HFFc6 (cell line): ENCODE measurements at regions not wholly inside any gene's neighbourhood (a gene's known extent, or its start where the extent isn't known, plus 50 kb on each side); places are given as distances from the start of the nearest gene placed in this dataset.

Experiments used
- DNase-seq: peaks from one replicate; pipeline ENCODE4 v3.0.0-alpha.2; 2018
- H3K27ac Mint-ChIP-seq: 2 replicates; pipeline ENCODE4 v1.8.0; 2020; ENCODE audit warnings: mild to moderate bottlenecking, mixed read lengths
- H3K27me3 Mint-ChIP-seq: 2 replicates; pipeline ENCODE4 v1.8.0; 2021; ENCODE audit warnings: mild to moderate bottlenecking, moderate library complexity, mixed read lengths; ENCODE audit not compliant: insufficient read depth
- H3K36me3 Mint-ChIP-seq: 2 replicates; pipeline ENCODE4 v1.8.0; 2021; ENCODE audit warnings: low read depth, mixed read lengths
- H3K4me1 Mint-ChIP-seq: 2 replicates; pipeline ENCODE4 v1.8.0; 2020; ENCODE audit warnings: low read depth, mixed read lengths
- H3K4me3 Mint-ChIP-seq: 2 replicates; pipeline ENCODE4 v1.8.0; 2020; ENCODE audit warnings: mild to moderate bottlenecking, moderate library complexity, mixed read lengths
- H3K9me3 Mint-ChIP-seq: 2 replicates; pipeline ENCODE4 v1.8.0; 2020; ENCODE audit warnings: mild to moderate bottlenecking, mixed read lengths
- TF ChIP-seq, protein P1 (sequence below): fragments of 200-600 bp; sonication (generic); IDR thresholded peaks from 2 replicates; pipeline ENCODE4 v1.5.0; 2021; ENCODE audit warnings: antibody characterized with exemption, mild to moderate bottlenecking

DNA sequence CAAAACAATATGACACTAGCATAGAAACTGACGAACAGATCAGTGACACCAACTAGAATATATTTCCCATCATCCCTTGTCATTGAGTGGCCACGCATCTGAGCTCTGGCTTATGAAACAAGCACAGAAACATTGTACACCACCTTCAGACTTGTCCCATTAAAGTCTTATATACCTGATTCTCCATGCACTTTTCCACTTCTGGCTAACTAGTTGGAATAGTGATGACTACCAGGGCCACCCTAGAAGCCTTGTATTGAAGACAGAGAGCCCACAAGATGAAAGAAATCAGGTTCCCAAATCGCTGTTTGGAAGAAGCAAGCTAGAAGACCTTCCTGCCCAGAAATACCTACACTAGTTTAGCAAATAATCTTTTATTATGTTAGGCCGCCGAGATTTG lies 99.7 kb upstream of the PPM1H start:
- H3K4me1 Mint-ChIP-seq, result peaks cover 10% of the 10 kb centered on the region
- no peak overlapping the region for H3K4me3 Mint-ChIP-seq
- no peaks in the 10 kb centered on the region for H3K9me3 Mint-ChIP-seq
- H3K27ac Mint-ChIP-seq, result no peak overlapping the region
- no peak for DNase-seq
- H3K27me3 Mint-ChIP-seq, result peaks cover 9% of the 10 kb centered on the region
- TF ChIP-seq, protein P1, sequence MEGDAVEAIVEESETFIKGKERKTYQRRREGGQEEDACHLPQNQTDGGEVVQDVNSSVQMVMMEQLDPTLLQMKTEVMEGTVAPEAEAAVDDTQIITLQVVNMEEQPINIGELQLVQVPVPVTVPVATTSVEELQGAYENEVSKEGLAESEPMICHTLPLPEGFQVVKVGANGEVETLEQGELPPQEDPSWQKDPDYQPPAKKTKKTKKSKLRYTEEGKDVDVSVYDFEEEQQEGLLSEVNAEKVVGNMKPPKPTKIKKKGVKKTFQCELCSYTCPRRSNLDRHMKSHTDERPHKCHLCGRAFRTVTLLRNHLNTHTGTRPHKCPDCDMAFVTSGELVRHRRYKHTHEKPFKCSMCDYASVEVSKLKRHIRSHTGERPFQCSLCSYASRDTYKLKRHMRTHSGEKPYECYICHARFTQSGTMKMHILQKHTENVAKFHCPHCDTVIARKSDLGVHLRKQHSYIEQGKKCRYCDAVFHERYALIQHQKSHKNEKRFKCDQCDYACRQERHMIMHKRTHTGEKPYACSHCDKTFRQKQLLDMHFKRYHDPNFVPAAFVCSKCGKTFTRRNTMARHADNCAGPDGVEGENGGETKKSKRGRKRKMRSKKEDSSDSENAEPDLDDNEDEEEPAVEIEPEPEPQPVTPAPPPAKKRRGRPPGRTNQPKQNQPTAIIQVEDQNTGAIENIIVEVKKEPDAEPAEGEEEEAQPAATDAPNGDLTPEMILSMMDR, result no peak
- H3K36me3 Mint-ChIP-seq, result no peaks in the 10 kb centered on the region

DNA sequence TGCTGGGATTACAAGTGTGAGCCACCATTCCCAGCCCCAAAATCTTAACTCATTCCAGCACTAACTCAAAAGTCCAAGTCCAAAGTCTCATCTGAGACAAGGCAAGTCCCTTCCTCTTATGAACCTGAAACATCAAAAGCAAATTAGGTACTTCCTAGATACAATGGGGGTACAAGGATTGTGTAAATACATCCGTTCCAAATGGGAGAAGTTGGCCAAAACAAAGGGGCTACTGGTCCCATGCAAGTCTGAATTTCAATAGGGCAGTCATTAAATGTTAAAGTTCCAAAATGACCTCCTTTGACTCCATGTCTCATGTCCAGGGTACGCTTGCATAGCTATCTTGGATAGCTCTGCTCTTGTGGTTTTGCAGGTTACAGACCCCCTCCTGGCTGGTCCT lies 94.7 kb upstream of the PPM1H start:
- no peaks in the 10 kb centered on the region for H3K9me3 Mint-ChIP-seq
- DNase-seq, result no peak
- no peak overlapping the region for H3K4me3 Mint-ChIP-seq
- no peaks in the 10 kb centered on the region for H3K4me1 Mint-ChIP-seq
- no peaks in the 10 kb centered on the region for H3K36me3 Mint-ChIP-seq
- H3K27me3 Mint-ChIP-seq, result peaks cover 7% of the 10 kb centered on the region
- TF ChIP-seq, protein P1, result no peak
- H3K27ac Mint-ChIP-seq, result no peak overlapping the region

GRCh38 chr12:63028951-63029350 lies 94.0 kb upstream of the PPM1H start:
- Mint-ChIP-seq H3K27me3 (peaks cover 9% of the 10 kb centered on the region), H3K27ac (no peak overlapping the region), H3K4me1 (no peaks in the 10 kb centered on the region), H3K4me3 (no peak overlapping the region), H3K36me3 (no peaks in the 10 kb centered on the region), H3K9me3 (no peaks in the 10 kb centered on the region)
- TF ChIP-seq, protein P1, result no peak
- no peak for DNase-seq

DNA sequence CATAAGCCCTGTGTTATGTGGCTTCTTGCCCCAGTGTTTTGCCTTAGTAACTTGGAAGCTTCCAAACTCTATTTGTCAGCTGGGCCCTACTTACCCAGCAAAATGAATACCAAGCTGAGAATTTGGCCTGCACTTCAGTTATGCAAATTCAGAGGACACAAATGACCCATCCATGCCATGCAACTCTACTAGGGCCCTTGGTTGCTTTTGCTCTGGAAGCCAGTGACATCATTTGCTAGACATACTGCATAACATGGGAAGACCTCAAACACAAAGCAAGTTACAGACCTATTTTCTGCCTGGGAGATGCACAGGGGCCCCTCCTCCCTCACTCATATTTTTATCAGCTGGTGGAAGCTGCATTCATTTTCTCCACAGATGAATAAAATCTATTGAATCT lies 90.2 kb upstream of the PPM1H start:
- no peaks in the 10 kb centered on the region for H3K36me3 Mint-ChIP-seq
- H3K27ac Mint-ChIP-seq, result no peak overlapping the region
- peaks cover 7% of the 10 kb centered on the region for H3K4me1 Mint-ChIP-seq
- no peaks in the 10 kb centered on the region for H3K9me3 Mint-ChIP-seq
- H3K4me3 Mint-ChIP-seq, result no peak overlapping the region
- TF ChIP-seq, protein P1, result no peak
- DNase-seq, result no peak
- H3K27me3 Mint-ChIP-seq, result peaks cover 10% of the 10 kb centered on the region

DNA sequence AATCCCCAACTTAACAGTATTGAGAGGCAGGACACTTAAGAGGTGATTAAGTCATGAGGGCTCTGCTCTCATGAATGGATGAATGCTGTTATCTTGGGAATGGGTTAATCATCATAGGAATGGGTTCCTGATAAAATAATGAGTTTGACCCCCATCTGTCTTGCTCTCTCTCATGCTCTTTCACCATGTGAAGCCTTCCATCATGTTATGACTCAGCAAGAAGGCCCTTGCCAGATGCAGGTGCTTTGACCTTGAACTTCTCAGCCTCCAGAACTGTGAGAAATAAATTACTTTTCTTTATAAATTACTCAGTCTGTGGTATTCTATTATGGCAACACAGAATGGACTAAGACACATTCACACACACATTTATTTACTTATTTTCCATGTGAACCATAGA lies 89.0 kb upstream of the PPM1H start:
- no peak overlapping the region for H3K27ac Mint-ChIP-seq
- H3K36me3 Mint-ChIP-seq, result no peaks in the 10 kb centered on the region
- TF ChIP-seq, protein P1, result no peak
- DNase-seq, result no peak
- no peak overlapping the region for H3K4me3 Mint-ChIP-seq
- no peaks in the 10 kb centered on the region for H3K9me3 Mint-ChIP-seq
- peaks cover 7% of the 10 kb centered on the region for H3K4me1 Mint-ChIP-seq
- H3K27me3 Mint-ChIP-seq, result peaks cover 11% of the 10 kb centered on the region

DNA sequence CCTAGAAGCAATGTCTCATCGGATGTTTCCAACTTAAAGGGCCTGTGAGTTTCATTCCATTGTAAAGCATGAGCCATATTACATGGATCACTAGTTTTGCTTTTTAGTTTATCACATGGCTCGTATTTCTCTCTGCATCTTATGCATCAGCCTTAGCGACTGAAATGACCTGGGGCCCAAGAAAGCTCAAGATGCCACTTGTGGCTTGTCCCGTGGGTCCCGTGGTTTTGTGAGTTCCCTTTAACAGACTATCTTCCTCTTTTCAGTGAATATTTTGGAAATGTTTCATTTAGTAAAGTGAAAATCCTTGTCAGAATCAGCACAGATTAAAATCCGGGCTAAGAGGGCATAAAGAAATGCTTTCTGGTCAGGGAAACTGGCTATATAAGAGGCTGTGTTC lies 86.2 kb upstream of the PPM1H start:
- Mint-ChIP-seq H3K27me3 (peaks cover 16% of the 10 kb centered on the region), H3K27ac (no peak overlapping the region), H3K4me3 (peak overlapping the region; percentile 11; the same call in 1 of the 2 replicates), H3K4me1 (peaks cover 7% of the 10 kb centered on the region), H3K9me3 (no peaks in the 10 kb centered on the region), H3K36me3 (no peaks in the 10 kb centered on the region)
- no peak for DNase-seq
- TF ChIP-seq, protein P1, result no peak
